CD4-positive, alpha-beta T cell (primary cell): ENCODE measurements at regions not wholly inside any gene's neighbourhood (a gene's known extent, or its start where the extent isn't known, plus 50 kb on each side); places are given as distances from the start of the nearest gene placed in this dataset.

Experiments used
- ATAC-seq: fragments of 200-7000 bp; cut with Tn5 transposase; one replicate; pipeline ENCODE4 v1.10.0; 2022; ENCODE audit warnings: mild to moderate bottlenecking; ENCODE audit not compliant: poor library complexity
- CTCF ChIA-PET: fragments of 350-600 bp; sonication (Branson Sonifier 250); formaldehyde crosslinking; loops from one replicate; lab custom pipeline; 2021; ENCODE audit warnings: antibody characterized with exemption, inconsistent platforms; lab: Charles Lee
- POLR2A ChIA-PET: fragments of 350-600 bp; sonication (Branson Sonifier 250); formaldehyde crosslinking; loops from one replicate; lab custom pipeline; 2021; ENCODE audit warnings: antibody characterized with exemption, inconsistent platforms; lab: Charles Lee
- DNase-seq, 14 experiments: peaks; one replicate each; pipeline ENCODE4 v3.0.0-alpha.2; 2013 to 2020; ENCODE audit warnings: mixed read lengths in 2 of 14
- H3K27ac ChIP-seq, 2 donors: one replicate each; pipeline versions ENCODE4 v1.5.1 to v1.7.0; 2013; ENCODE audit warnings: low read length in 2 of 2, low read depth in 1 of 2, mild to moderate bottlenecking in 1 of 2
- H3K27me3 ChIP-seq, 2 experiments: 1 replicate in 1 of 2; 2 replicates in 1 of 2; pipeline versions ENCODE4 v1.6.1 to v1.7.0; 2013; ENCODE audit warnings: low read length in 2 of 2, control low read depth in 1 of 2, mild to moderate bottlenecking in 1 of 2, moderate library complexity in 1 of 2; ENCODE audit not compliant: insufficient read depth in 2 of 2, control insufficient read depth in 1 of 2
- H3K36me3 ChIP-seq: one replicate; pipeline ENCODE4 v1.6.1; 2013; ENCODE audit warnings: low read length, control low read depth; ENCODE audit not compliant: insufficient read depth
- H3K4me1 ChIP-seq: one replicate; pipeline ENCODE4 v1.6.1; 2013; ENCODE audit warnings: low read length, control low read depth; ENCODE audit not compliant: insufficient read depth
- H3K4me3 ChIP-seq: one replicate; pipeline ENCODE4 v1.5.1; 2013; ENCODE audit warnings: mild to moderate bottlenecking, low read length, moderate library complexity
- H3K9me3 ChIP-seq, 2 experiments: 1 replicate in 1 of 2; 2 replicates in 1 of 2; pipeline versions ENCODE4 v1.6.1 to v1.7.0; 2013; ENCODE audit warnings: low read length in 2 of 2, mild to moderate bottlenecking in 2 of 2, control low read depth in 1 of 2, moderate library complexity in 1 of 2; ENCODE audit not compliant: control insufficient read depth in 1 of 2, insufficient read depth in 1 of 2
- H3K27ac Mint-ChIP-seq: one replicate; pipeline ENCODE4 v1.8.0; 2020; ENCODE audit warnings: mixed read lengths
- H3K27me3 Mint-ChIP-seq: one replicate; pipeline ENCODE4 v1.8.0; 2021; ENCODE audit warnings: mixed read lengths
- H3K36me3 Mint-ChIP-seq: one replicate; pipeline ENCODE4 v1.8.0; 2021; ENCODE audit warnings: low read depth, mixed read lengths
- H3K4me1 Mint-ChIP-seq: one replicate; pipeline ENCODE4 v1.8.0; 2021; ENCODE audit warnings: low read depth, mixed read lengths
- H3K4me3 Mint-ChIP-seq: one replicate; pipeline ENCODE4 v1.8.0; 2020; ENCODE audit warnings: mild to moderate bottlenecking, mixed read lengths
- H3K9me3 Mint-ChIP-seq: one replicate; pipeline ENCODE4 v1.8.0; 2020; ENCODE audit warnings: mixed read lengths
- intact Hi-C, 2 experiments: fragments of 100-400 bp; cut with DNase I in 1 of 2; cut with micrococcal nuclease in 1 of 2; formaldehyde crosslinking; loops; one replicate each; pipeline versions ENCODE4 v1.15.1 to v1.9.0; 2023 to 2025; cut with DNase I, micrococcal nuclease
- TF ChIP-seq, protein P1 (sequence below): fragments of 200-600 bp; IDR thresholded peaks from one replicate; pipeline ENCODE4 v1.8.0; 2022; ENCODE audit warnings: antibody characterized with exemption, mild to moderate bottlenecking

DNA sequence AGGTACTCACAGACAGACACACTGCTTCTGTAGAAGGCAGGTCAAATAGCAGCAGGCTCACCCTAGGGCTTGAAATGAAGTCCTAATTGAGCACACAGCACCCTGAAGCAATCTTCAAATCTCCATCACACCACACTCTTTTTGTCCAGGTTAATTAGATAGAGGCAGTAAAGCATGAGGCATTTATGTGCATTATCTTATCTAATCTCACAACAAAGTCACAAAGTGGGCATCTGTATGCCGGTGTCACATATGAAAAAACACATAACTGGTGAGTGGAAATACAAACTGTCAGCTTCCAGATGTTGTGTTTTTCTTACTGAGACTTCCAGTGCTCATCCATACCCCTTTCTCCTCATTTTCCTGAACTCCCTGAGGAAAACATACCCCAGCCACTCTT, 63.8 kb upstream of the NRBF2 start:
- CTCF ChIA-PET, result no interaction called here
- peaks cover 63% of the 10 kb centered on the region for H3K27me3 Mint-ChIP-seq

GRCh38 chr10:63068246-63068645, 64.9 kb upstream of the NRBF2 start:
- intact Hi-C loops, result no loop called here
- no peaks in the 10 kb centered on the region for H3K9me3 ChIP-seq
- no peaks in the 10 kb centered on the region for H3K4me1 ChIP-seq
- peaks cover 4% of the 10 kb centered on the region for H3K4me1 Mint-ChIP-seq
- DNase-seq, result no peak
- TF ChIP-seq, protein P1, sequence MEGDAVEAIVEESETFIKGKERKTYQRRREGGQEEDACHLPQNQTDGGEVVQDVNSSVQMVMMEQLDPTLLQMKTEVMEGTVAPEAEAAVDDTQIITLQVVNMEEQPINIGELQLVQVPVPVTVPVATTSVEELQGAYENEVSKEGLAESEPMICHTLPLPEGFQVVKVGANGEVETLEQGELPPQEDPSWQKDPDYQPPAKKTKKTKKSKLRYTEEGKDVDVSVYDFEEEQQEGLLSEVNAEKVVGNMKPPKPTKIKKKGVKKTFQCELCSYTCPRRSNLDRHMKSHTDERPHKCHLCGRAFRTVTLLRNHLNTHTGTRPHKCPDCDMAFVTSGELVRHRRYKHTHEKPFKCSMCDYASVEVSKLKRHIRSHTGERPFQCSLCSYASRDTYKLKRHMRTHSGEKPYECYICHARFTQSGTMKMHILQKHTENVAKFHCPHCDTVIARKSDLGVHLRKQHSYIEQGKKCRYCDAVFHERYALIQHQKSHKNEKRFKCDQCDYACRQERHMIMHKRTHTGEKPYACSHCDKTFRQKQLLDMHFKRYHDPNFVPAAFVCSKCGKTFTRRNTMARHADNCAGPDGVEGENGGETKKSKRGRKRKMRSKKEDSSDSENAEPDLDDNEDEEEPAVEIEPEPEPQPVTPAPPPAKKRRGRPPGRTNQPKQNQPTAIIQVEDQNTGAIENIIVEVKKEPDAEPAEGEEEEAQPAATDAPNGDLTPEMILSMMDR, result no peak
- H3K27ac ChIP-seq, result no peak overlapping the region
- no peaks in the 10 kb centered on the region for H3K36me3 Mint-ChIP-seq
- peaks cover 6 to 21% of the 10 kb centered on the region in 2 experiments for H3K27me3 ChIP-seq
- no peaks in the 10 kb centered on the region for H3K36me3 ChIP-seq
- H3K27ac Mint-ChIP-seq, result no peak overlapping the region
- no peak for ATAC-seq
- peaks cover 74% of the 10 kb centered on the region for H3K27me3 Mint-ChIP-seq
- ChIA-PET POLR2A (no interaction called here), CTCF (no interaction called here)
- H3K4me3 Mint-ChIP-seq, result no peak overlapping the region
- H3K9me3 Mint-ChIP-seq, result no peaks in the 10 kb centered on the region
- H3K4me3 ChIP-seq, result no peak overlapping the region

More for the DNA sequence above, 63.8 kb upstream of the NRBF2 start:
- Histone ChIP-seq H3K27me3 (peaks cover 6 to 13% of the 10 kb centered on the region in 2 experiments), H3K4me3 (no peak overlapping the region), H3K27ac (no peak overlapping the region), H3K4me1 (no peaks in the 10 kb centered on the region), H3K36me3 (no peaks in the 10 kb centered on the region), H3K9me3 (no peaks in the 10 kb centered on the region)
- Mint-ChIP-seq H3K4me3 (no peak overlapping the region), H3K4me1 (peaks cover 4% of the 10 kb centered on the region), H3K27ac (no peak overlapping the region), H3K9me3 (no peaks in the 10 kb centered on the region), H3K36me3 (no peaks in the 10 kb centered on the region)
- POLR2A ChIA-PET, result no interaction called here
- ATAC-seq, result no peak
- TF ChIP-seq, protein P1, result no peak
- intact Hi-C loops, result no loop called here
- DNase-seq, result no peak

GRCh38 chr10:63066606-63067005, 66.5 kb upstream of the NRBF2 start:
- H3K4me1 ChIP-seq, result no peaks in the 10 kb centered on the region
- Mint-ChIP-seq H3K27me3 (peaks cover 73% of the 10 kb centered on the region), H3K4me1 (peaks cover 4% of the 10 kb centered on the region), H3K36me3 (no peaks in the 10 kb centered on the region), H3K27ac (no peak overlapping the region), H3K4me3 (no peak overlapping the region), H3K9me3 (no peaks in the 10 kb centered on the region)
- no peak overlapping the region for H3K27ac ChIP-seq
- H3K9me3 ChIP-seq, result no peaks in the 10 kb centered on the region
- DNase-seq (no peak), ATAC-seq (no peak)
- POLR2A ChIA-PET, result no interaction called here
- intact Hi-C loops, result no loop called here
- no peak overlapping the region for H3K4me3 ChIP-seq
- CTCF ChIA-PET, result no interaction called here
- TF ChIP-seq, protein P1, result no peak
- peaks cover 3 to 21% of the 10 kb centered on the region in 2 experiments for H3K27me3 ChIP-seq
- H3K36me3 ChIP-seq, result no peaks in the 10 kb centered on the region
